ENCODE measurements at regions not wholly inside any gene's neighbourhood (a gene's known extent, or its start where the extent isn't known, plus 50 kb on each side); places are given as distances from the start of the nearest gene placed in this dataset.

DNA sequence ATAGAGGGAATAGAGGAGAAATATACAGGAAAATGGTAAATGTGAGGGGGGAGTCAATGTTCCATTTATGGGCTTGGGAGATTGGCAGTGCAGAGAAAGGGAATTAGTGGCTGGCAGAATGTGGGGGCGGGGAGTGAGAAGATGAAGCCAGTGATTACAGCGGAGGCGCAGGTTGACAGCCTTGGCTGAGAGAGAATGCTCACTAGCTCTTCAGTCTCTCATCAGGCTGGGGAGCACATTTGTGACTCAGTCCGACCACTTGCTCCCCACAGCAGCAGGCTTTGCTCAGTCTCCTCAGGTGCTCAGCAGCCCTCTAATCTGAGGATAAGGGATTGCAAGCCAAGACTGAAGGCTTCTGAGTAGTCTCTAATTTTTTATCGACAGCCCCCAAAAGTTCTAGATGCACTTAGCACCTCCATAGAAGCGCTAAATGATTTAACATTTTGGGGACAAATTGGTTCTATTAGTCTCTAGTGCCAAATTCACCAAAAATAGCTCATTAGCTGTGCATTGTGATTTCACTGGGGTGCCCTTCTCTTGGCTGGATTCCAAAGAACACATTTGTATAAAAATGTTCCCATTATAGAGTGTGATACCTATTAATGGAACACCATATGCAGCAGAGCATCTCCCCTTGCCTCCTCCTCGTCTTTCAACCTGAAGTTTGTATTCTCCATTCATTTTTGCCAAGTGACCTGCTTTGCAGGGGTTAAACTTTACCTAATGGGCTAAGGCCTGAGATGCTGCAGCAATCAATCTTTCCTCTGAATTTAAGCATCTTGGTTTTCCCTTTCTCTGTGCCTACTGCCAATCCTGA is 191.8 kb downstream of the ZNF326 start:
- no peak for FAIRE-seq
- DNase-seq (ENCODE audit: extremely low spot score, insufficient read length, low read depth) = no peak

DNA sequence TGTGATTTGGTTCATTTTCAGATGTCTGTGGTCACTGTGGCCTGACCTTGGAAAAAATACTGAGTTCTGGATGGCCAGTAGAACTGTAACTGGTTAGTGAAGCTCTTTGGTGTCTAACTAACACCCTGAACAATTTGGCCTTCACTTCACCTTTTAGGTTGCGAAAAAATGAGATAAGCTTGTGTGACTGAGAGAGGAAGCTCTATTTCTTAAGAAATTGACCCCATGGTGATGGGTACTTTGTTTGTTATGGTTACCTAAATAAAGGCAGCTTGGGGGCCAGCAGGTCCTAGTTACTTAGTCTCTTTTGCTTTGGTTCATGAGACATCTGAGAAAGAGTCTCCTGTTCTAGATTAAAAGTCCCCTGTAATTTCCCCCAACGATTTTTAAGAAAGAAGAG is 181.6 kb downstream of the ZNF326 start:
- DNase-seq (ENCODE audit: extremely low spot score, insufficient read length, low read depth) = no peak
- FAIRE-seq = no peak

DNA sequence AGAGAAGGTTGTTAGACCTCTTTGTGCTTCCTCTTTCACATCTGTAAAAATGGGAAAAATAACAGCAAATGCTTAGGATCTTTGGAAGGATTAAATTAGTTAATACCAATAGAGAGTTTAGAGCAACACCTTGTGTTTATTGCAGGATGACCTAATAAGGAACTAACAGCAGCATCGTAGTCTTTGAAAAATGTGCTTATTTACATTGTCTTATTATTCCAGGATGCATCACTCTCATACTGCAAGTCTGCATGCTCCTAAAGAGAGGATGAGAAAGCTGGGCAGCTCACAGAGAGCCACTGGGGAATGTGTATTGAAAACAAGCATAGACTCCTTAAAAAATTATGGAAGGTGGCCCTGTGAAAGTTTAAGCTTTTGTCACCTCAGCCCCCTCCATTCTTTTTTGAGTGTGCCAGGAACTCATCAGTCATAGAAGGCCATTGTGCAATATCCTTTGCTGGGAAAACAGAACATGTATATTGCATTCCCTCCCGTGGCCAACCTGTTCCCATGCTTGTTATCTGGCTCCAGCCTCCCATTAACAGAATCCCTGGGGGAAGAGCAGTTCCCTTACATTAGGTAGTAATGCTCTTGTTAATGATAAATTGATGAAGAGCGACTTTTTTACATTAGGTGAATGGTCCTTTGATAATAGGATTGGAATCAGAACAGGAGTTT is 180.7 kb downstream of the ZNF326 start:
- FAIRE-seq = no peak

GRCh38 chr1:90174246-90174645 is 179.3 kb downstream of the ZNF326 start:
- FAIRE-seq (no peak), DNase-seq (ENCODE audit: extremely low spot score, insufficient read length, low read depth) (no peak)

More for the DNA sequence above, 180.7 kb downstream of the ZNF326 start:
- no peak for DNase-seq (ENCODE audit: extremely low spot score, insufficient read length, low read depth)

DNA sequence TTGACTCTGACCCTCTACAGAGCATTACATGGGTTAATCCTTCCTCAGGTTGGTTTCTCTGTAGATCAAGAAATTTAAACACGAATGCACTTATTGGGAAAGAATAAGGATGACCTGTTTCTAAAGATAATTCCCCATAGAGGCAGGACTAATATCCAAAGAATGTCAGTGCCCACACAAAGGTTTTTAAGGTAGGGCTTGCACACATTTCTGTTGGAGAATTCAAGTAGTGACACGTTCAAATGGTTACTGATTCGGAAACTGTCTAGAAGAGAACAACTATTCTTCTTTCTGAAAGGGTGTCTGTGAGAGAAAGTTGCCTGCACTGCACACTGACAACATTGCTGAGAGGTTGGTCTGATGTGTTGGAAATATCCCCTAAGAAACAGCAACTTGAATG is 167.3 kb downstream of the ZNF326 start:
- FAIRE-seq (no peak), DNase-seq (ENCODE audit: extremely low spot score, insufficient read length, low read depth) (no peak)

- DNase-seq (ENCODE audit: extremely low spot score, insufficient read length, low read depth) (no peak), FAIRE-seq (no peak)
Observed at GRCh38 chr1:90161625-90162024, 166.7 kb downstream of the ZNF326 start.

DNA sequence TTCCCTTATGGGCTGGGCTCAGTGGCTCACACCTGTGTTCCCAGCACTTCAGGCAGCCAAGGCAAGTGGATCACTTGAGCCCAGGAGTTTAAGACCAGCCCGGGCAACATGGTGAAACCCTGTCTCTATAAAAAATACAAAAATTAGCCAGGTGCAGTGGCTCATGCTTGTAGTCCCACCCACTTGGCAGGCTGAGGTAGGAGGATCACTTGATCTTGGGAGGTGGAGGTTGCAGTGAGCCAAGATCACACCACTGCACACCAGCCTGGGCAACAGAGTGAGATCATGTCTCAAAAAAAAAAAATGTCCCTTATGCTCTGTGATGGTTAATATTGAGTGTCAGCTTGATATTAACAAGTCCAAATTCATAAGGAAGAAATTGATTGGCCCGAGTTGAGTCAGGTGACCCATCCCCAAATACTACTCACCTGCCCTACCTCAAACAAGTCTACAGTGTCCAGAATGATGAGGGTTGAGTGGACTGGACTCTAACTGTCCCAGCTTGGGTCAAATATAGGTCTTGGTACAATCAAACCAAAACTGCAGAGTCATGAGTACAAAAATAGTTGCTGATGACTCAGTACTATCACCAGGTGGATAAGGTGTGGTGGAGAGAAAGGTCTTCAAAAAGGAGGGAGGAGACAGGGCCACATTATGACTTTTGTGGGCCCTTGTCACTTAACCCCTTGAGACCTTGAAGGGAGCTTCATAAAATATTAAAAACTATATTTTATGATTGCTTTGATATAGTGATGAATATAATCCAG is 161.0 kb downstream of the ZNF326 start:
- FAIRE-seq (no peak), DNase-seq (ENCODE audit: extremely low spot score, insufficient read length, low read depth) (no peak)

- FAIRE-seq = no peak
- no peak for DNase-seq (ENCODE audit: extremely low spot score, insufficient read length, low read depth)
Observed at GRCh38 chr1:90154711-90155110, 159.8 kb downstream of the ZNF326 start.

DNA sequence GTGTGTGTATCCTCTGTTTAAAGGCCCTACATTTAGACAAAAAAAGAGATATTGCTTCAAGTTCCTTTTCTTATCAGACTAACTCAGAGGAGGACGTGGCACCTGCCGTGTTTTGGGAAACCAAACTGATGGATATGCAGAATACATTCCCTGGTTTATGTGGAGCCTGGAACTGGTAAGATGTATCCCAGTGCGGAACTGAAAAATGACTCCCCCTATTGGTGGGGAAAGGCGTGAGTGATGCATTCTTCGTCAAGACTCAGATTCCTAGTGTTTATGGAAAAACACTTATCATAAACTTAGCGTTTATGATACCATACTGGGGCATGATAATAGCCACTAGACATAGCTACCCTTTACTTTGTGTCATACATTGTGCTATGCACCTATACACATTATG is 154.2 kb downstream of the ZNF326 start:
- DNase-seq (ENCODE audit: extremely low spot score, insufficient read length, low read depth) = no peak
- no peak for FAIRE-seq

GRCh38 chr1:90147093-90147492 is 152.2 kb downstream of the ZNF326 start:
- DNase-seq (ENCODE audit: extremely low spot score, insufficient read length, low read depth) (no peak), FAIRE-seq (no peak)

DNA sequence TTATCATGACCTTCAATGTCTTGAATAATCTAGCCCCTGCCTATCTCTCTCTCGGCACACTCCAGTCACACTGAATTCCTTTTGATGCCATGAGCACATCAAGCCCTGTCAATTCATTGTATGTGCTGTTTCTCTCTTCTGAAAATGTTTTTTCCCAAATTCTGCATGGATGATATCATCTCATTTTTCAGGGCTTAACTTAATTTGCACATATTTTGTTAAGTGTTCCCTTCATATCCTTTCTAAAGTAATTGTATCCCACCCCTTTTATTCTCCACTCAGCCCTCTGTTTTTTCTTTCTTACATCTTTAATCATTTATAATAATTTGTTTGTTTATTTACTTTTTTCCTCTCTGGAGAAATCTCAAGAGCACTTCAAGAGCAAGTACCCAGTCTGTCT is 149.9 kb downstream of the ZNF326 start:
- FAIRE-seq (no peak), DNase-seq (ENCODE audit: extremely low spot score, insufficient read length, low read depth) (no peak)

GRCh38 chr1:90143591-90143990 is 148.7 kb downstream of the ZNF326 start:
- DNase-seq (ENCODE audit: extremely low spot score, insufficient read length, low read depth) = no peak
- FAIRE-seq = no peak

DNA sequence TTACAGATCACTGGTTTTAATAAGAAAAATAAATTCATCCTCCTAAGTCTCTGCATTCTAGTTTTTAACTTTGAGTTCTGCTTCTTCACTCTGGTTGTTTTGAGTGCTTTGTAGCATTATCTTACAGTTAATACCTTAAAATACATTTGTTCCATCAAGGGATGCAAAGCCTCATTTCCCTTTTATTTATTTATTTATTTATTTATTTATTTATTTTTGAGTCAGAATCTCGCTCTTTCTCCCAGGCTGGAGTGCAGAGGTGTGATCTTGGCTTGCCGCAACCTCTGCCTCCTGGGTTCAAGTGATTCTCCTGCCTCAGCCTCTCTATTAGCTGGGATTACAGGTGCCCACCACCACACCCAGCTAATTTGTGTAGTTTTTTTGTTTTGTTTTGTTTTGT is 147.8 kb downstream of the ZNF326 start:
- DNase-seq (ENCODE audit: extremely low spot score, insufficient read length, low read depth) (no peak), FAIRE-seq (no peak)

- FAIRE-seq (no peak), DNase-seq (ENCODE audit: extremely low spot score, insufficient read length, low read depth) (no peak)
Observed at GRCh38 chr1:90139837-90140236, 144.9 kb downstream of the ZNF326 start.

DNA sequence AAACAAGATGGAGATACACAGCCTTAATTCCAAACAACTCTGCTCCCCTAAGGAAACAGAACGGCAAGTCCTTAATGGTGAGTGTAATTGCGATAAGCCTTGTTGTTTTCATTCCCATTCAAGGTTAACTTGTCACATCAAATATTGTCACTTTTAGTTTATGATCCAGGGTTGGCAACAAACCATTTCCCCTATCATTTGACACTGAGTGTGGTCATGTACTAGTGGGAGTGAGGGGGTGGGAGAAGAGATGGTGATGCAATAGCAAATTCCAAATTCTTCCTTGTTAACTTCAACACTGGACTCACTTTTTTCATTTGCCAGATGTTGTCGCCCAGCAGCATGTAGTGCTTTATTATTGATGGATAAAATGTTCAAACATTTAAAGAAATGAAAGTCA is 140.4 kb downstream of the ZNF326 start:
- DNase-seq (ENCODE audit: extremely low spot score, insufficient read length, low read depth) = no peak
- no peak for FAIRE-seq

DNA sequence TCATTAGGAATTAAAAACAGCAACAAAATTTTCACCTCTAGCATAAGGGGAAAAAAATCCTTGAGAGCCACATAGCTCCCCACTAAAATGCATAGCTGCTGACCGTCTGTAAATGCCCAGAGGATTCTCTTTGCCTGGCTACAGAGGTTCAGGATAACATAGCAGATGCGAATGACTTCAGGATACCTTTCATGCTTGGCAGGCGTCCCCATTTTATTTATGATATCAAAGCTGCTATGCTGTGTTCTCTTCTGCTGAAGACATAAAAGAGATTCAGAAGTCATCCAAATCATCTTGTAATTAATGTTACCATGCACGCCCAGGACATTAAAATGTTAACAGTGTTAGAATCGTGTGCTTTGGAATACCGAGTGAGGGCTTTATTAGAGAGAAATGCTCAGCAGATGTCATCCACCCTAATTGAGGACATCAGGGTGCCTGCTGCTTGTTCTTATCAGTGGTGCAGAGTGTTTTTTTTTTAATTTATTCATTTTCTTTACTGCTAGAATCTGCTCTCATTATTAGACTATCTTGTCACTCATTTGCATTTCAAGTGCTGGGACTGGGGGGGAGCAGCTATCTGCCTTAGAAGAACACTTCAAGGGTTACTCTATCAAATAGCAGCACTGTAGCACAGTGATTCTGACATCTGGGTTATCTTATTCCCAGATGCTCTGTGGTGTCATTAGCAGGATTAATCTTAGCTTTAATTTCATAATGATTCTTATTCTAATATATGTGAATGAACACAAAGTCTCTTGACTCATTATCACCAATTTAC is 139.5 kb downstream of the ZNF326 start:
- FAIRE-seq (no peak), DNase-seq (ENCODE audit: extremely low spot score, insufficient read length, low read depth) (no peak)

DNA sequence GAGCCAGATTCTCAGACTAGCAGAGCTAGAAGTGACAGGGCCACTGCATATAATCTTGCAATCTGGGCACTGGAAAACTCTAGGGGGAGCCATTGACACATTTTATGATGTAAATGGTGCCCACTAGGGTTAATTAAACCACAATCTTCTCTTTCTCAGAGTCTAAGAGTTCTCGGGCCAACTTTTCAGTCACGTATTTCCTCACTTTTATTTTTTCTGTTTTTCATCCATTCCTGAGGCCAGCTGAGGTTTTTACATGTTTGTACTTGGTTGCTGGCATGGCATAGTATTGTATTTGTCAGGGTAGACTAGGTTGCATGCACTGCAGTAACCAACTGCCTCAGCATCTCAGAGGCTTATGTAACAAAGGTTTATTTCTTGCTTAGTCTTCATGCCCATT is 138.2 kb downstream of the ZNF326 start:
- FAIRE-seq (no peak), DNase-seq (ENCODE audit: extremely low spot score, insufficient read length, low read depth) (no peak)

- DNase-seq (ENCODE audit: extremely low spot score, insufficient read length, low read depth) = no peak
- FAIRE-seq = no peak
Observed at GRCh38 chr1:90132306-90132705, 137.4 kb downstream of the ZNF326 start.

DNA sequence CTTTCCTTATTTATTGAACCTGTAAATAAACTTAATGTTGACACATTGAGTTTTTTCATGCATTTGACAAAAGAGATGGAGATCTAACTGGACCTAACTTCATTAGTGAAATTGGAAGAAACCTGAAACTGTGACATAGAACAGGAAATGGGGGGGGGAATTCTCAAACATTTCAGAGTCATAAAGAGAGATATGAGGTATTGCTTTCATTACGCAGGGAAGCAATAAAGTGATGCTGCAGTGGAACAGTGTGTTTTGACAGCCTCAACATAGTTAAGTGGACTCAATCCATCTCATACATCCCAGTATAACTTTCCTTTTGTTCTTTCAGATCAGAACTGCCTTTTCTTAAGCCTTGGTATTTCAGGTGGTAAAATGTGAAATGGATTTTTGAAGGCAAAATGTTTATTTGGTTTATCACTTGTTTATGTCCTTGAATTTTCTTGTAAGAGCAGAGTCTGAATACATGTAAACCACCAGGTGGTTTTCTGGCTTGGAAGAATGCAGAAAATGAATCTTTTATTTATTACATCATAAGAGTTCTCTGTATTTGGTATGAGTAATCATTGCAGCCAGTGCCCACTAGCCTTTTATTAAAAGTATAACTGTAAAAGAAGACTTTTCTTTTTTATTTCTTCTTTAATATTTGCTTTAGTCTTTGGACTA is 132.5 kb downstream of the ZNF326 start:
- peak; percentile 47 for FAIRE-seq
- DNase-seq (ENCODE audit: extremely low spot score, insufficient read length, low read depth) = no peak

- FAIRE-seq (no peak), DNase-seq (ENCODE audit: extremely low spot score, insufficient read length, low read depth) (no peak)
Observed at GRCh38 chr1:90126834-90127233, 131.9 kb downstream of the ZNF326 start.
